H9 (cell line): ENCODE measurements at regions not wholly inside any gene's neighbourhood (a gene's known extent, or its start where the extent isn't known, plus 50 kb on each side); places are given as distances from the start of the nearest gene placed in this dataset.
"Not testable (repeated sequence)": the region's sequence is repeated elsewhere in the genome, so short reads cannot be mapped to it uniquely, and the experiment has no call there.

Experiments
- DNase-seq: peaks from one replicate; pipeline ENCODE4 v3.0.0-alpha.2; 2017
- H2AFZ ChIP-seq: one replicate; pipeline ENCODE4 v1.6.1; 2013; ENCODE audit warnings: mild to moderate bottlenecking, low read length, control low read depth, moderate library complexity
- H2AK5ac ChIP-seq: 2 replicates; pipeline ENCODE4 v1.6.1; 2013; ENCODE audit warnings: low read length, control low read depth, mixed read lengths; ENCODE audit not compliant: insufficient read length
- H2BK120ac ChIP-seq: one replicate; pipeline ENCODE4 v1.6.1; 2013; ENCODE audit warnings: low read depth, mild to moderate bottlenecking, low read length, control low read depth, inconsistent platforms; ENCODE audit not compliant: poor library complexity, severe bottlenecking
- H2BK12ac ChIP-seq: 2 replicates; pipeline ENCODE4 v1.6.1; 2013; ENCODE audit warnings: low read length, control low read depth, mixed read lengths, low read depth; ENCODE audit not compliant: insufficient read length
- H2BK15ac ChIP-seq: 2 replicates; pipeline ENCODE4 v1.6.1; 2013; ENCODE audit warnings: low read depth, low read length, control low read depth
- H2BK20ac ChIP-seq: one replicate; pipeline ENCODE4 v1.6.1; 2013; ENCODE audit warnings: low read depth, mild to moderate bottlenecking, low read length, control low read depth, inconsistent platforms; ENCODE audit not compliant: poor library complexity, severe bottlenecking
- H2BK5ac ChIP-seq: 2 replicates; pipeline ENCODE4 v1.6.1; 2013; ENCODE audit warnings: low read length, control low read depth, mixed read lengths; ENCODE audit not compliant: insufficient read length
- H3K14ac ChIP-seq: 2 replicates; pipeline ENCODE4 v1.6.1; 2013; ENCODE audit warnings: low read length, control low read depth; ENCODE audit not compliant: insufficient read depth
- H3K18ac ChIP-seq: 2 replicates; pipeline ENCODE4 v1.6.1; 2013; ENCODE audit warnings: low read depth, mild to moderate bottlenecking, mixed read lengths, low read length, control low read depth; ENCODE audit not compliant: insufficient read length
- H3K23ac ChIP-seq: 2 replicates; pipeline ENCODE4 v1.6.1; 2013; ENCODE audit warnings: low read length, control low read depth, mixed read lengths, low read depth; ENCODE audit not compliant: insufficient read length
- H3K23me2 ChIP-seq: 2 replicates; pipeline ENCODE4 v1.6.1; 2013; ENCODE audit warnings: low read depth, mild to moderate bottlenecking, mixed read lengths, low read length, control low read depth; ENCODE audit not compliant: insufficient read length, poor library complexity, severe bottlenecking
- H3K27ac ChIP-seq: 2 replicates; pipeline ENCODE4 v1.5.1; 2013; ENCODE audit warnings: low read length, control low read depth, mixed read lengths, low read depth; ENCODE audit not compliant: insufficient read length
- H3K27me3 ChIP-seq: 2 replicates; pipeline ENCODE4 v1.6.1; 2013; ENCODE audit warnings: low read length, control low read depth, inconsistent platforms; ENCODE audit not compliant: insufficient read depth
- H3K4ac ChIP-seq: 2 replicates; pipeline ENCODE4 v1.6.1; 2013; ENCODE audit warnings: low read depth, mild to moderate bottlenecking, control low read depth, inconsistent platforms, low read length, moderate library complexity
- H3K4me1 ChIP-seq: 2 replicates; pipeline ENCODE4 v1.6.1; 2013; ENCODE audit warnings: low read length, control low read depth, inconsistent platforms; ENCODE audit not compliant: insufficient read depth
- H3K4me2 ChIP-seq: 2 replicates; pipeline ENCODE4 v1.6.1; 2013; ENCODE audit warnings: low read length, control low read depth, mixed read lengths; ENCODE audit not compliant: insufficient read length, insufficient read depth
- H3K56ac ChIP-seq: 2 replicates; pipeline ENCODE4 v1.6.1; 2013; ENCODE audit warnings: low read depth, mild to moderate bottlenecking, mixed read lengths, low read length, control low read depth; ENCODE audit not compliant: insufficient read length
- H3K79me1 ChIP-seq: 2 replicates; pipeline ENCODE4 v1.6.1; 2013; ENCODE audit warnings: low read depth, mild to moderate bottlenecking, moderate library complexity, low read length, control low read depth, inconsistent platforms; ENCODE audit not compliant: insufficient read depth, poor library complexity, severe bottlenecking
- H3K79me2 ChIP-seq: 2 replicates; pipeline ENCODE4 v1.6.1; 2013; ENCODE audit warnings: low read length, control low read depth, inconsistent platforms; ENCODE audit not compliant: insufficient read depth
- H3K9ac ChIP-seq: 2 replicates; pipeline ENCODE4 v1.6.1; 2013; ENCODE audit warnings: low read length, control low read depth, mixed read lengths; ENCODE audit not compliant: insufficient read length; ENCODE audit errors: extremely low read depth
- H3K9me3 ChIP-seq: one replicate; pipeline ENCODE4 v1.6.1; 2013; ENCODE audit warnings: low read depth, low read length, inconsistent platforms; ENCODE audit not compliant: control insufficient read depth
- H3T11ph ChIP-seq: one replicate; pipeline ENCODE4 v1.6.1; 2013; ENCODE audit warnings: mild to moderate bottlenecking, low read length, control low read depth, inconsistent platforms
- H4K20me1 ChIP-seq: one replicate; pipeline ENCODE4 v1.6.1; 2013; ENCODE audit not compliant: control insufficient read depth, insufficient read length, insufficient read depth
- H4K5ac ChIP-seq: 2 replicates; pipeline ENCODE4 v1.6.1; 2013; ENCODE audit warnings: low read depth, mild to moderate bottlenecking, mixed read lengths, low read length, control low read depth; ENCODE audit not compliant: insufficient read length
- H4K8ac ChIP-seq: replicated peaks from 2 replicates; pipeline ENCODE4 v1.6.1; 2013; ENCODE audit warnings: low read length, control low read depth, mixed read lengths, low read depth; ENCODE audit not compliant: insufficient read length
- H4K91ac ChIP-seq: 2 replicates; pipeline ENCODE4 v1.6.1; 2013; ENCODE audit warnings: low read depth, mild to moderate bottlenecking, moderate library complexity, mixed read lengths, low read length, control low read depth; ENCODE audit not compliant: insufficient read length
- H3K27ac Mint-ChIP-seq, 3 experiments: 2 replicates in 2 of 3; 3 replicates in 1 of 3; pipeline ENCODE4 v1.8.0; 2020 to 2021; ENCODE audit warnings: mixed read lengths in 3 of 3, mild to moderate bottlenecking in 1 of 3, moderate library complexity in 1 of 3
- H3K27me3 Mint-ChIP-seq: 2 replicates; pipeline ENCODE4 v1.8.0; 2021; ENCODE audit warnings: low read depth, mild to moderate bottlenecking, moderate library complexity, mixed read lengths
- H3K36me3 Mint-ChIP-seq, 3 experiments: 2 replicates in 2 of 3; 3 replicates in 1 of 3; pipeline ENCODE4 v1.8.0; 2020 to 2021; ENCODE audit warnings: low read depth in 3 of 3, mixed read lengths in 3 of 3; ENCODE audit not compliant: insufficient read depth in 1 of 3
- H3K4me1 Mint-ChIP-seq, 2 experiments: 2 replicates each; pipeline ENCODE4 v1.8.0; 2020; ENCODE audit warnings: mixed read lengths in 2 of 2
- H3K4me3 Mint-ChIP-seq, 2 experiments: 2 replicates in 1 of 2; 3 replicates in 1 of 2; pipeline ENCODE4 v1.8.0; 2020 to 2021; ENCODE audit warnings: mild to moderate bottlenecking in 2 of 2, mixed read lengths in 2 of 2, moderate library complexity in 1 of 2
- H3K9me3 Mint-ChIP-seq, 2 experiments: 2 replicates in 1 of 2; 3 replicates in 1 of 2; pipeline ENCODE4 v1.8.0; 2020; ENCODE audit warnings: mild to moderate bottlenecking in 2 of 2, mixed read lengths in 2 of 2, moderate library complexity in 1 of 2
- CTCF ChIP-seq: fragments of 200-600 bp; sonication (generic); conservative IDR thresholded peaks from 3 replicates; pipeline ENCODE4 v1.8.0; 2021; ENCODE audit warnings: antibody characterized with exemption, mild to moderate bottlenecking
- WGBS: extraction: QIAGEN DNeasy Blood & Tissue Kit; methylation state at CpG from one replicate; pipeline ENCODE4 v1.1.7; 2013; ENCODE audit warnings: missing lambda C conversion rate, low lambda C conversion rate, mixed read lengths; ENCODE audit not compliant: insufficient read length; ENCODE audit errors: extremely low coverage; 5-methylcytosine and 5-hydroxymethylcytosine counted together

DNA sequence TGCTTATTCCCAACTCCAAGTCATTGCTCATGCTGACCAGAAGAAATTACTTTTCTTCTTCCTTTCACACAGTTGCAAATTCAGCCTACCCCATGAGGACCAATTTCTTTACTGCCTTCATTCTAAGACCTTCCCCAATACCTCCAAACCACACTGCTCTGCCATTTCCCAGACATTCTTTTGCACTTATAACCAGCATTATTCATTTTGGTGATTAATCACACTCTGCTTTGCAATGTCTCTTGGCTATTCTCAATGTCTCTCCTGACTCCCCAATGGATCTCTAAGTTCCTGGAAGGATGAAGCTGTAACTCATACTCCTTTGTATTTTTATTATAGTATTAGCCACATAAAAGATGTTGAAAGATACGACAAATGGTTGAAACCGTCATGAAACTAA, 105.7 kb upstream of the RANBP3L start:
- DNase-seq: no peak
- Histone ChIP-seq H3K56ac (no peak overlapping the region), H2BK120ac (no peak overlapping the region), H3K9ac (no peak overlapping the region), H4K5ac (no peak overlapping the region), H3K18ac (no peak overlapping the region), H3K14ac (no peak overlapping the region), H2BK20ac (no peak overlapping the region), H3K27ac (no peak overlapping the region), H3K9me3 (no peaks in the 10 kb centered on the region), H4K20me1 (no peaks in the 10 kb centered on the region), H2BK15ac (no peak overlapping the region), H4K91ac (no peak overlapping the region), H2BK5ac (no peak overlapping the region), H3K23me2 (no peaks in the 10 kb centered on the region), H3K4me1 (no peaks in the 10 kb centered on the region), H3K27me3 (no peaks in the 10 kb centered on the region), H2AFZ (no peak overlapping the region), H3K79me1 (no peaks in the 10 kb centered on the region), H3T11ph (no peak overlapping the region), H2BK12ac (no peak overlapping the region), H2AK5ac (no peak overlapping the region), H3K4ac (no peak overlapping the region), H3K23ac (no peak overlapping the region), H3K79me2 (no peaks in the 10 kb centered on the region), H3K4me2 (no peak overlapping the region), H4K8ac (no peak overlapping the region)
- Mint-ChIP-seq H3K4me3 (no peak overlapping the region), H3K27me3 (no peaks in the 10 kb centered on the region), H3K36me3 (no peaks in the 10 kb centered on the region), H3K9me3 (peaks cover 5 to 7% of the 10 kb centered on the region in 2 experiments; a peak in 3 of 5 replicates), H3K27ac (no peak overlapping the region), H3K4me1 (peaks cover 4% of the 10 kb centered on the region in 2 experiments; a peak in 3 of 4 replicates)
- WGBS: no CpG with 5 or more reads among the region's 2 CpGs
- TF ChIP-seq CTCF: no peak

DNA sequence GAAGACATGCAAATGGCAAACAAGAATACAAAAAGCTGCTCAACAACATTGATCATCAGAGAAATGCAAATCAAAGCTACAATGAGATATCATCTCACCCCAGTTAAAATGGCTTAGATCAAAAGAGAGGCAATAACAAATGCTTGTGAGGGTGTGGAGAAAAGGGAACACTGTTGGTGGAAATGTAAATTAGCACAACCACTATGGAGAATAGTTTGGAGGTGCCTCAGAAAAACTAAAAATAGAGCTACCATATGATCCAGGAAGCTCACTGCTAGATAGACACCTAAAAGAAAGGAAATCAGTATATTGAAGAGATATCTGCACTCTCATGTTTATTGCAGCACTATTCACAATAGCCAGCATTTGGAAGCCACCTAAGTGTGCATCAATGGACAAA, 108.0 kb upstream of the RANBP3L start:
- not testable (repeated sequence) for H3T11ph ChIP-seq, H4K8ac ChIP-seq, H4K5ac ChIP-seq, H3K14ac ChIP-seq, H3K27me3 ChIP-seq, H3K4me3 Mint-ChIP-seq, DNase-seq, H3K4ac ChIP-seq, H2BK12ac ChIP-seq, H3K9ac ChIP-seq, H3K9me3 Mint-ChIP-seq, H3K9me3 ChIP-seq, H3K4me1 ChIP-seq, H3K79me2 ChIP-seq, H2BK15ac ChIP-seq, H2AK5ac ChIP-seq, H3K23ac ChIP-seq, H3K56ac ChIP-seq, H2AFZ ChIP-seq, H3K36me3 Mint-ChIP-seq, H3K27ac ChIP-seq, H3K4me2 ChIP-seq, H3K23me2 ChIP-seq, H4K20me1 ChIP-seq, H3K79me1 ChIP-seq, H3K27ac Mint-ChIP-seq, H2BK5ac ChIP-seq, H3K27me3 Mint-ChIP-seq, H3K18ac ChIP-seq, H2BK120ac ChIP-seq, H2BK20ac ChIP-seq, H3K4me1 Mint-ChIP-seq, H4K91ac ChIP-seq
